ENCODE measurements at regions not wholly inside any gene's neighbourhood (a gene's known extent, or its start where the extent isn't known, plus 50 kb on each side); places are given as distances from the start of the nearest gene placed in this dataset.

DNA sequence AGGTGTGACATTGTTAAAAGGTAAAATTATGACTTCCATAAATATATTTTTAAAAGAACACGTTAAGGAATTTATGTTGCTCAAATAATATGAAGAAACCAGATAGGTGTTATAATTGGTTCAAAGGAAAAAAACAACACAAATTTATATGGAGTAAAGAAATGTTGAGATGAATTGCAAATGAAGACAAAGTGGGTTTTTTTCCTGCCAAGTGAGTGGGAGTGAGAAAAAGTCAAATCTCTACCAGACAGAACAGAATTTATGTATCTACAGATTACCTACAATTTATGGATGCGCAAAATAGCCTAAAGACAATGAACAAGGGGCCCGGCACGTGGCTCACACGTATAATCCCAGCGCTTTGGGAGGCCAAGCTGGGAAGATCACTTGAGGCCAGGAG lies 159.7 kb upstream of the SLC1A4 start:
- DNase-seq (ENCODE audit: low read depth), result no peak

DNA sequence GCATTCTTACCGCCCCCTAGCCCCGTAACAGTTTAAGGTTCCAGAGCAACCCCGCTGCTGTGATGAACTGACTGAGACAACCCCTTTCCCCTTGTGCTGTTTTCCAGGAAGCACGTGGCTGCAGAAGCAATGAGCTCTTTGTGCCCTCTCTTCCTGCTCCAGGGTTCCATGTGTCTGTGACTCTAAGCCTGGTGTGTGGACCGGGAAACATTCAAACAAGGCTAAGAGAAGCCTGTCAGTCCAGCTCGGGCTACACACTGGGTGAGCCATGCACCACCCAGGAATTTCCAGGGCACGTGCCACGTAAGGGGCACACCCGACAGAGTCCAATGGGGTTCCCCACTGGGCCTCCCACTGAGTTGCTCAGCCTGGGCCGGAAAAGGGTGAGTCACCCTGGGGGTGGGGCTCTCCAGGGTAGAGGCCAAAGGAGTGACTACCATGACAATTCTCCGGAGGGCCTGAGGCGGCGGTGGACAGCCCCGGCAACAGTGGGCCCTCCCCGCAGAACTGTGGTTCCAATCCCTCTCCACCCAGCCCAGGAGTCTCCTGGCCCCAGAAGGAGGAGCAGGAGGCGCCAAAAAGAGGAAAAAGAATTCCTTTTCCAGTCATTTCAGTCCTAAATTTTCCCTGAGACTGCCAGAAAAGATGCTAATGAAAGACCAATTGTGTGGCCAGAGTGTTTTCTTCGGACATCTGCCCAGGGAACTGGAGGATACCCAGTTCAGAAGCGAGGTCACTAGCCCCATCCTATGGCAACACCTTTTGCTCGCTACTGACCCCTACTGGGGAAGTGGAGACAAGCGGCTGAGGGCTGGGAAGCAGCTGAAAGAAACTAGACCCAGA lies 157.8 kb upstream of the SLC1A4 start:
- peak; percentile 77 for DNase-seq (ENCODE audit: low read depth)

DNA sequence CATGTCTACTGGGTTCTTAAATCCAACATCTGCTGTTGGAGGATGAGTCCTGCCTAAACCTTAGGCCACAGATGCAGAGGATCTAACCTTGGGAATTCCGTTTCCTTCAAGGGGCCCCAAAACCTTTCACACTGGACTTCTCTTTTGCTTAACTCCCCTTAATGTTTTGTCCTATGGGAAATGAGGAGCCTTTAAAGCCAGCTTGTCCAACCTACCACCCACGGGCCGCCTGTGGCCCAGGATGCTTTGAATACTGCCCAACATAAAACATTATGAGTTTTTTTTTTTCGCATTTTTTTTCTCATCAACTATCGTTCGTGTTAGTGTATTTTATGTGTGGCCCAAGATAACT lies 157.2 kb upstream of the SLC1A4 start:
- DNase-seq (ENCODE audit: low read depth), result no peak

DNA sequence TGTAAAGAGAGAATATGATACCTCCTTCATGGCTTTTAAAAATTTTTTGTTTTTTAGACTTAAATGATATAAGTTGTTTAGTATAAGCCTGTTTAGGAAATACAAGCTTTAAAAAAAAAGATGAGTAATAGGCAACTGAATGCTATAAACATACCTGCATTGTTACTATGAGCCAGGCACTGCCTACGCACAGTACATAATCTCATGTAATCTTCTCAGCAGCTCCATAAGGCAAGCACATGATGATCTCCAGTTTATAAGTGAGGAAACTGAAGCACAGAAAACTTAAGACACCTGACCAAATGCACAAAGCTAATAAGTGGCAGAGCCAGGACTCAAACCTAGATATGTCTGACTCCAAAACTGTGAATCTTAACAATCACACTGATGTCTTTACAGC lies 156.3 kb upstream of the SLC1A4 start:
- DNase-seq (ENCODE audit: low read depth), result no peak

DNA sequence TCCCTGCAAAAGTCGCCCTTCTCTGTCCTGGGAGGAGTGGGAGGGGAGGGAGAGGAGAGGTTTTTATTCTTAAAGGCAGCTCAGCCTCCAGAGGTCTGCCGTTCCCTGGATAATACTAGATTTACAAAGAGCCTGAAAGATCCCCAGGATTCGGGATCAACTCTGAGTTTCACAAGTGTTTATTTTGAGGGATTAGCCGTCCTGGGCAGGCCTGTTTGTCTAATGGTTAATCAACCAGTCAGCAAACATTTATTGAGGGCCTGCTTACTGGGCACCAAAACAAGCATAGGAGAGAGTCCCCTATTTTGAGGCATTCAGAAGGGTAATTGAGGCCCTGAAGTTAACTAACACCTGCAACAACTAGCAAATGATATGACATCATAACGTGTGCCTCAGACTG lies 152.6 kb upstream of the SLC1A4 start:
- DNase-seq (ENCODE audit: low read depth), result no peak

DNA sequence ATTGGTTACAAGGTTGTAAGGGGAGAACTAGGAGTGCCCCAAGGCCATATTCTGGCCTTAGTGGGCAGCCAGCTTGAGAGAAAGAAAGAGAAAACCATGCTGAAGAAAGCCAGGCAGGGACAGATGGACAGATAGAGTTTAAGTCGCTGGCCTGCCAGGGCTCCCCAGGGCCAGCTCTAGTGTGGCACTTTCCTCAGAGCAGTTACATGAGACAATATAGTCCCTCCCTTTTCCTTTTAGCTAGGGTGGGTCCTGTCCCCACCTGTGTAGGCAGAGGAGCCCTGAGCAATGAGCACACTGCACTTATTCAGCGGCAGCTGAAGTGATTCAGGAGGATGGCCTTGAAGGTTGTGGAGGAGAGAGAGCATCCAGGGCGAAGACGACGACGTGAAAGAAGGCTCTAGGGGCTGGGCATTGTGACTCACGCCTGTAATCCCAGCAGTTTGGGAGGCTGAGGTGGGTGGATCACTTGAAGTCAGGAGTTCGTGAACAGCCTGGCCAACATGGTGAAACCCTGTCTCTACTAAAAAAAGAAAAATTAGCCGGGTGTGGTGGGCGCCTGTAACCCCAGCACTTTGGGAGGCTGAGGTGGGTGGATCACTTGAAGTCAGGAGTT lies 152.0 kb upstream of the SLC1A4 start:
- no peak for DNase-seq (ENCODE audit: low read depth)

DNA sequence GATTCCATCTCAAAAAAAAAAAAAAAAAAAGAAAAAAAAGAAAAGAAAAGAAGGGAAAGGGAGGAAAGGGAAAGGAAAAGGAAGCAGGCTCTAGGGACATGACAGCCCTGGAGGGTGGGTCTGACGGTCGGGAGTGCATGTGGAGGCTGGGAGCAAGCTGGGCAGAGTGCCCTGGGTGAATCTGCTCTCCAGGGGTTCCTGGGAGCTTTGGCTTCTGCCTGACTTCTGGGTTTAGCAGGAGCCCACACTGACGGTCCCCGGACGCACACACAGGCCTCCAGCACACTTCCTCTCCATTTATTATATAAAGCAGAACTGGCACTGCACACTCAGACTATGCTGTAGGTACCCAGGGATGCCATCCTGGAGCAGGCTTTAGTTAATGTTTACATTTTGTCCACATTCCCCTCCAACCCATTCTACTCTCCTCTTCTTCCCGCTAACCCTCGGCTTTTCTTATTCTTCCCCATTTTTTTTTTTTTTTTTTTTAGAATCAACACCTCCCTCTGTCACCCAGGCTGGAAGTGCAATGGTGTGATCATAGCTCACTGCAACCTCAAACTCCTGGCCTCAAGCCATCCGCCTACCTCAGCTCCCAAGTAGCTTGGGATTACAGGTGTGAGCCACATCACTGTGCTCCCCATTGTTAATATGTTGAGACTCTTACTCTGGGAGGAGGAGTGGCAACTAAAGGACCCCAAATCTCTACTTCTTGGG lies 151.1 kb upstream of the SLC1A4 start:
- DNase-seq (ENCODE audit: low read depth), result no peak

DNA sequence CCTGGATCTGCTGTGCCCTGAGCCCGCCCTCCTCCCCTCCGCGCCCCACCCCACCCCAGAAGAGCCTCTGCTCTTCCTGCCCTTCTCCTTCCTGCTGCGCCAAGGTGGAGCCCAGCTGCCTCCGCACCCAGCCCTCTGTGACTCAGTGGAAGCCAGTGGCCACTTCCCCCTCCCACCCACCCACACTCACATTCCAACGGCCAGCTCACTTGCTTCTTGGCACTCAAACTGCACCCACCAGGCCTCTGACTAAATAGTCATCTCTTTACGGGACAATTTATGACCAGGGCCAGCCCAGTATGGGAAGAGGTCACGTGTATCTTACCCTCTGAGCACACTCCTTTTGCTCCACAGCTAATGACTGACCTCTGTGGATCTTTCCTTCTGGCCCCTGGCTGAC lies 150.4 kb upstream of the SLC1A4 start:
- no peak for DNase-seq (ENCODE audit: low read depth)

DNA sequence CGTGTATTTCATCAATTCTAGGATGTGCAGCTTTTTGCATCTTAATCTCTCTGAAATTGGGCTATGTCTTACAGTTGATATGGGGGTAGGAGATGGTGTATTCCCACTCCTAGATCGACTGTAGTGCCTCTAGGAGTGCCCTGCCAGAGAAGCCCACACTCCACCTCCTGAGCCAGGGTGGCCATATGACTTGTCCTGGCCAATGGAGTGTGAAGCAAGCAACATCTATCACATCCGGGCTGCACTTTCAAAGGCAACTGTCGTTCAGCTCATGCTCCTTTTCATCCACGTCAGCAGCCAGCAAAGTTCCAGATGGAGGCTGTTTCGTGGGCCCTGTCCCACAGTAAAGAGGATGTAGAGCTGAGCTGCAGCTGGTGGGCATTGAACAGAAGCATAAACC lies 149.4 kb upstream of the SLC1A4 start:
- DNase-seq (ENCODE audit: low read depth), result no peak

DNA sequence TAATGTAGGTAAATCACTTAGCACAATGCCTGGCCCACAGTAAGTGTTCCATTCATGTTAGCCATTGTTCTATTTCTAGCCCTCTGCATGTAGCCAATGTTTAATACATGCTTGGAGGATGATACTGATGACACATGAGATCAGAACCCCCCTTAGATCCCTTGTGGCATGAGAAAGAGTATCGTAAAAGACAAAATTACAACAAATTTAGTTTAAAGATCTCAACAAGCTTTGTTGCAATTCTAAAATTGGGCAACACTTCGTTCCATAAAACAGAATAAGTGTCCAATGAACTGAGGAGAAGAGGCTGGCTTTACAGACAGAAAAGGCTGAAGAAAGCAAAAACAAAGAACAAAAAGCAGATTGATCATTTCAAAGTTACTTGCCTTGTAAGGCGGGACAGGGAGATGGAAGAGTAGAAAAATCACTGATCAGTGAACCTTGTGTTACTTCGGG lies 148.7 kb upstream of the SLC1A4 start:
- DNase-seq (ENCODE audit: low read depth), result no peak

DNA sequence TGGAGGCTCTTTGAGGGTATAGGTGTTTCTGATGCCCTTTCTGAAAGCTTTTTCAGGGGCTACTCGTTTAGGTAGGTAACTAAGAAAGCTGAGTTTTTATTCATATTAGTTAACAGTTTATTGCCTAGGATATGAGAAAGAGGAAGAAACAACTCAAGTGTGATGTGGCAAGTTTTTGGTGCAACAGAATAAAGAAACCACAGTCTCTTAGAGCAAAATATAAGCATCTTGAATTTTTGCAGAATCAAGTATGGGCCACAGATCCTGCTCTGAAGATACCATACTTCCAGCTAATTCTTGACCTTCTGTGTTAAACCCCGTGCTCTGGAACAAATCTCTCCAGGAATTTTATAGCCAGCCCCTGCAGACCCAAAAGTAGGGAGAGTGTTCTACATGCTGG lies 147.7 kb upstream of the SLC1A4 start:
- DNase-seq (ENCODE audit: low read depth), result no peak

DNA sequence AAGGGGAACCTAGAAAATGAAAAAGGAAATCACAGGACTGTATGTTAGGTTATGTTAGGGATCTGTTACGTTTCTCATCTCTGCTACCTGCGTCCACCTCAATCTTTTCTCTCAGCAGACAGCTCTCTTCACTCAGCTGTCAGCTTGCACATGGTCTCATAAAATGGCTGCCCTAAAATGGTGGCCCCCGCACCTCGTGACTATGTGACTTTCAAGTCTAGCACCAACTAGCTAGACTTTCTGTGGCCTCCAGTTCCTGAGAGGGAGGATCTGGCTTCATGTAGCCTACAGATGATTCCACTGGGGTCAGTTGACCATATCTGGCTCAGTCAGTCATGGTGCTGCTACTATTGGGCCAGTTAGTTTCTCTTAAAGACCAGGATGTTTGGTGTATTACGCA lies 147.2 kb upstream of the SLC1A4 start:
- no peak for DNase-seq (ENCODE audit: low read depth)

DNA sequence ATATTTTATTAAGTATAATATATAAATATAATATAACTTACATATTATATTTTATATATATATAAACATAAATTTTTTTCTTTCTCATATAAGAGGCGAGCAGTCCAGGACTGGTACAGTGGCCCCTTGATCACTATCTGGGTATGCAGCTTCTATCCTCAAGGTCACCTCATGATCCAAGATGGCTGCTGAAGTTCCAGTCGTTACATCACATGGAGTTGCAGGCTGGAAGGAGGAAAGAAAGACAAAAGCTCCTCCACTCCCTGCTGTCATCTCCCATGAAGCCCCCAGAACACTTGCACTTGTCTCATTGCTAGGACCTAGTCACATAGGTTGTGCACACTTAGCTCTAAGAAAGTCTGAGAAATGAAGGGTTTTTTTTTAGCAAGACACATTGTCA lies 145.1 kb upstream of the SLC1A4 start:
- no peak for DNase-seq (ENCODE audit: low read depth)

DNA sequence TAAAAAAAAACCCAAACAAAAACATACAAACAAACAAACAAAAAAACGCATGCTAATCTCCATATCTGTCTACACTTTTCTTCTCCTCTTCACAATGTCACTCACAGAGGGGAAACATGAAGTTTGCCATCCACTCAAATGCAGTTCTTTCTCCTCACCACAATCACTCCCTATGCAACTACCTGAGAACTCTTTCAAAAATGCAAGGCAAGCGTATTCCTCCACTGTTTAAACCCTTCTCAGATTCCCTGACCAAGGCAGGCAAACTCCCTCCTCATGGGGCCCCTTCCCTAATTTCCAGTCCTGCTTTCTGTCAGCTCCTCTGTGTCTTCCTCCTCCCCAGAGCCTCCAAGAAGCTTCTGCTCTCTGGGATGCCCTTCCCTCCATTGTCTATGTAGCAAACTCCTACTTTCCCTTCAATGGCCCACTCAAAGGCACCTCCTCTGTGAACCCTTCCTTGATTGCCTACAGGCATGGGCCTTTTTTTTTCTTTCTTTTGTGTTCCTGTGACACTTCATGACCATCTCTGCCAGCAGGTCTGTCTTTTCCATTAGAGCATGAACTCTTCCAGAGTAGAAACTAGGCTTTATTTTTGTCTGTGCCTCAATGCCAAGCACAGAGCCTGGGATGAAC lies 143.8 kb upstream of the SLC1A4 start:
- no peak for DNase-seq (ENCODE audit: low read depth)

DNA sequence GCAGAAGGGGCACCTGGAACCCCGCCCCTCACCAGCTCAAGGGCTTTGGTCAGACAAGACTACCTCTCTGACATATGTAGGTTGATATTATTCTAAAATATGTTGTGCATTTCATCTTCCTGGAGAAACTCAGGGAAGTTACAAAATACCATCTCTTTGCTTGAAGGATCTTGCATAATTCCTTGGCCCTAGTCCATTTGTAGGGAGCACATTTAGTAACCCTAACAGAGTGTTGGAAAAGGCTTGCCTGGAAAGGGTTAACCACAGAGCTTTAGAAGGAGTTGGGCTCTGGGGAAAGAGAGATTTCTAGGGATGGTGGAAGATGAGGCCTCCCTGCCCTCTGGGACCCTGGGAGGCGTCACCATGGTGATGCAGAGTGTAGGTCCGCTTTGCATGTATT lies 143.0 kb upstream of the SLC1A4 start:
- DNase-seq (ENCODE audit: low read depth), result no peak

DNA sequence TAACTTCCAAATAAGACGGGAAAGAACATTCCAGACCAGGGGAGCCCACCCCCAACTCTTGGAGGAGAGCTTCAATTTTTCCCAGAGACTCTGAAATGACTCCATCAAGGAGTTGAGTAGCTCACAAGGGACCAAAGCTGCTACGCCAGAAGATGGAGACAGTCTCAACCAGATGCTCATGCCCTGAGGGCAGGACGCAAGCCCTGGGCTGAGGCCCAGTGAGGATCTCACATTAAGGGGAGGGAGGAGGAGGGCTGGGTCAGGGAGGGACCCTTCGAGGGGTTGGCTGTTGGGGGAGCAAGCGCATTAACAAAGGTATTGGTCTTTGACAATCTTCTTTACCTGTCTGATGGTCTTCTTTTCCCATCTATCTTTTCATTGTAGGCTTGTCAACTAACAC lies 141.3 kb upstream of the SLC1A4 start:
- DNase-seq (ENCODE audit: low read depth), result no peak

DNA sequence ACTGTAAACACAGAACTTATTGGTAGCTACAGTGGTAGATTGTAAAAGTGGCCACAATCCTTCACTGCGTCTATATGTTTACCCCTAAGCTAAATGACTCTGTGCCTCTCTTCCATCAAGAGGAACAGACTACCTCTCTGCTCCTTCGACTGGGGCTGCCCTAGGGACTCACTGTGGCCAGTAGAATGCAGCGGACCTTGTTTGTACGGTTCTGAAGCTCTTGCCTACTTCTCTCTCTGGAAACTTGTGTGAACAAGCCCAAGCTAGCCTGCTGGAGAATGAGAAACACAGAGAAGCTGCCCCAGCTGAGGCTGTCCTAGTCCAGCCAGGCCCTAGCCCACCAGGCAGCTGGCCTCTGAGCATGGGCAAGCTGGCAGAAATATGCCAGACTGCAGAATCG lies 140.8 kb upstream of the SLC1A4 start:
- DNase-seq (ENCODE audit: low read depth), result no peak

DNA sequence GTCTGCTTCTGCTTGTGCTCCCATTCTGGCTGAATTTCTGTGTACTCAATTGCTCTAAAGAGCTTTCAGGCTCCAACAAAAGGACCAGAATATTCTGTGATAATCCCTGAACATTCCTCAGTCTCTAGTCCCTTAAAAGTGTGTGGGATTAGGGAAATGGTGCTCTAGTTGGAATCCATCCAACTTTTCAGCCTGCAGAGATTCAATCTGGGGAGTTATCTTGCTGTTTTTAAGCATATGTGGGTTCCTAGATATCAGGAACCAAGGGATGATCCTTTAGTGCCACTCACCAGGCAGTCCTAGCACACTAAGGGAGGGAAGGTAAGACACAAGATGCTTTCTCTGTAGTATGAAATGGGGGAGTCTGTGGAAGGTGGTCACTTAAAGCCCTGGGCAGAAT lies 140.3 kb upstream of the SLC1A4 start:
- DNase-seq (ENCODE audit: low read depth), result no peak

DNA sequence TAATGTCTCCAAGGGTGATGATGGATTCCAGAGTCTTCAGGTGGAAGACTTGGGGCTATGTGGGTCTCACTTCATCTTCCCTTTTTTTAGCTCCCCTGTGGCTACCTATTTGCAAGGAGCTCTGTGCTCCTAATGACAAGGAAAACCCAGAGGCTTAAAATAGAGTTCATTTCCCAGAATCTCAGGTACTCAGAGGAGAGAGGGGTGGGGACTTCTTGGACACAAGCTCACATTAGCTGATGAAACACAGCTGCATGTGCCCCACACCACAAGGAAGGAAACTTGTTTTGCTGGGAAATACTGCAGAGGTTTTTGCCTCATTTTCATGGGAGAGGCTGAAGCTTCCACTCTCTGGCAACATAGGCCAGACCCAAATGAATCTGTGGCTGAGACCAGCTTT lies 138.6 kb upstream of the SLC1A4 start:
- DNase-seq (ENCODE audit: low read depth), result no peak

DNA sequence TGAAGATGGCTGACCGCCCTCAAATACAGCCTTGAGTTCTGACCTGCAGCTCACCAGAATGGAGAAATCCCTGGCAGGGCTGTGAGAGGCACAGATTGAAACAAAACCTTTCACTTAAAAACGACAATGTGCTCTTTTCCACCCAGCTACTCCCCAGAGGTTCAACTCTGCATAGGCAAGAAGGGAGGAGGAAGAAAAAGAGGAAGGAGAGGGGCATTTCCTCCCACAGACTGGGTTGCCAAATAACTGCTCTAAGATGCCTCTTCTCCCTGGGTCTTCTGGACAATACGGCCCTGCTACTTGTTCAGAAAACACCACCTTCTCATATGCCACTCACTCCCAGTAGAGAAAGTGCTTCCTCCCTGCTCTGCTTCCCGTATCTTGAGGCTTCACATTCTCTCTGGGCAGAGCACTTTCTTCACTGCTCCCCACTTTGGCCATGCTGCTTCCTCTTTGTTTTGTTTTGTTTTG lies 136.4 kb upstream of the SLC1A4 start:
- no peak for DNase-seq (ENCODE audit: low read depth)

DNA sequence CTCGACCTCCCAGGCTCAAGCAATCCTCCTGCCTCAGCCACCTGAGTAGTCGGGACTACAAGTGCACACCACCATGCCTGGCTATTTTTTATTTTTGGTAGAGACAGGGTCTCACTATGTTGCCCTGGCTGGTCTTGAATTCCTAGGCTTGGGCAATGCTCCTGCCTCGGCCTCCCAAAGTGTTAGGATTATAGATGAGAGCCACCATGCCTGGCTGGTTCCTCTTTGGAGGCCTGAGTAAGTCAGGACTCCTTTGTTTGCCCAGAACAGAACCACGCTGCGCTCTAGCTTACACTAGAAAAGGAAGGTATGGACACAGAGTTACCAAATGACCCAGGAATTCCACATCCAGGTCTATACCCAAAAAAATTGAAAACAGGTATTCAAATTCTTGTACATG lies 135.9 kb upstream of the SLC1A4 start:
- no peak for DNase-seq (ENCODE audit: low read depth)

DNA sequence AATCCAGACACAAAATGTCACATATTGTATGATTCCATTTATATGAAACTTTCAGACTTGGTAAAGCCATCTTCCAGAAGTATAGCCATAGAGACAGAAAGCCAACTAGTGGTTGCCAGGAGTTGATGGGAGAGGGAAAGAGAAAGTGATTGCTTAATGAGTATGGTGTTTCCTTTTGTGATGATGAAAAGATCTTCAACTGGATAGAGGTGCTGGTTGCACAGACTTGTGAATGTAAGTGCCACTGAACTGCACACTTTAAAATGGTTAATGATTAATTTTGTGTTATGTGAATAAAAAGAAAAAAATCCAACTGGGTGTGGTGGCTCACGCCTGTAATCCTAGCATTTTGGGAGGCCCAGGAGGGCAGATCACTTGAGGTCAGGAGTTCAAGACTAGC lies 135.3 kb upstream of the SLC1A4 start:
- DNase-seq (ENCODE audit: low read depth), result no peak

DNA sequence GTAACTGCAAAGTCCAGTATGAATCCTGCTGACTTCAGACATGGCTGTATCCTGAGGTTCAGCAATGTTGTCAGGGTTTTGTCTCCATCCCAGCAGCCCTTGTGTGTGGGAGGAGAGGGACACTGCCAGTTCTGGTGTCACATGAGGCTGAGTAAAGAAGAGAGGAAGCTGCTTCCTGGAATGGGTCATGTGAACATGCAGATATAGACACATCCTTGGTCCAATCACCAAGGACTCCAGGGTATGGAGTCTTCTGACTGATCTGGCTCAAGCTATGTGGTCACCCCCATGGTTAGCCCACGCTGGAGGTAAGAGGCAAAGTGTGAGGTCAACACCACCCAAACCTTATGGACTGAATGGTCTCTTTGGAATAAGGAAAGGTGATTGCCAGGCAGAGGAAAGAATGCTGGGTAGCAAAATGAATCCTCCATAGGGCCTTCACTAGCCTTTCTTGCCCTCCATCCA lies 134.4 kb upstream of the SLC1A4 start:
- no peak for DNase-seq (ENCODE audit: low read depth)
